Epithelial cell of esophagus (primary cell): ENCODE measurements at regions not wholly inside any gene's neighbourhood (a gene's known extent, or its start where the extent isn't known, plus 50 kb on each side); places are given as distances from the start of the nearest gene placed in this dataset.

Experiments
- DNase-seq: peaks from one replicate; pipeline ENCODE4 v3.0.0; 2010; ENCODE audit warnings: low read depth
- H3K4me3 ChIP-seq: 2 replicates; pipeline ENCODE4 v1.5.1; 2011; ENCODE audit warnings: mild to moderate bottlenecking, low read length, control low read depth
- CTCF ChIP-seq: IDR thresholded peaks from 2 replicates; pipeline ENCODE4 v1.5.1; 2011; ENCODE audit warnings: low read depth, mild to moderate bottlenecking, low read length, control low read depth, inconsistent platforms; ENCODE audit not compliant: insufficient read depth; ENCODE audit errors: missing control alignments

- peak; percentile 27 for TF ChIP-seq CTCF
- H3K4me3 ChIP-seq: no peak overlapping the region
- DNase-seq: no peak
Measured at GRCh38 chr2:236503100-236503499, 66.5 kb upstream of the ACKR3 start.

DNA sequence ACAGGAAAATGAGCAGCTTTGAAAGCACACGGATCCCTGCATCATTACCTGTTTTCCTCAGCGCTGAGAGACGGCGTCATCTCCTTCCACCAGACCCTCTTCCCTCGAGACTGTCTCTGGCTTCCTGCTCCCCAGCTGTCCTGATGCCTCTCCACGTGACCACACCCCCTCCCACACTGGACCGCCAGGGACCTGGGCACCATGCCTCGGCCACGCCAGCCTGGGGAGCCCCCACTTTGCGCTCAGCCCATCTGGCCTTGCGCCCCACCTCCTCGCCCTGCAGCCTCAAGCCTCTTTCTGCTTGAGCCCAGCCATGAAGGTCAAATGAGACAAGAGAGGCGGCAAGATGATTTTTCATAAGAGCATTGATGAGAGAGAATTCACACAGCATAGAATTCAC lies 66.0 kb upstream of the ACKR3 start:
- DNase-seq: no peak
- no peak overlapping the region for H3K4me3 ChIP-seq

GRCh38 chr2:236505041-236505440 lies 64.6 kb upstream of the ACKR3 start:
- no peak for TF ChIP-seq CTCF
- H3K4me3 ChIP-seq: no peak overlapping the region
- DNase-seq: no peak

More for the DNA sequence above, 66.0 kb upstream of the ACKR3 start:
- TF ChIP-seq CTCF: no peak

DNA sequence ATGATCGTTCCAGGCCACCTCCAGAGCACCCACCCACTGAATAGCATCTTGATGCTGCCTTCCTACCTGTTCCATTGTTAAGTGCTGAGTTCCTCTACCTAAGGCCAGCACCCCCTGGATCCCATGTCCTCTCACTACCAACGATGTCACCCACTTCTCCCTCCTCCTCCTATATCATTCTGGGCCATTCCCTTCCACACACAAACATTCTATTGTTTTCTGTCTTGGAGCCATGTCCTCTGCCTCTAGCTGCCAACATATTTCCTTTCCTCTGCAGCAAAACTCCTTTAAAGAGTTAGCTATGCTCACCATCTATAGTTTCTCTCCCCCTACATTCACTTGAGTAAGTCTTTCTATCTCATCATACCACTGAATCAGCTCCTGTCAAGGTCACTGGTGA lies 64.0 kb upstream of the ACKR3 start:
- no peak for TF ChIP-seq CTCF
- DNase-seq: no peak
- no peak overlapping the region for H3K4me3 ChIP-seq

DNA sequence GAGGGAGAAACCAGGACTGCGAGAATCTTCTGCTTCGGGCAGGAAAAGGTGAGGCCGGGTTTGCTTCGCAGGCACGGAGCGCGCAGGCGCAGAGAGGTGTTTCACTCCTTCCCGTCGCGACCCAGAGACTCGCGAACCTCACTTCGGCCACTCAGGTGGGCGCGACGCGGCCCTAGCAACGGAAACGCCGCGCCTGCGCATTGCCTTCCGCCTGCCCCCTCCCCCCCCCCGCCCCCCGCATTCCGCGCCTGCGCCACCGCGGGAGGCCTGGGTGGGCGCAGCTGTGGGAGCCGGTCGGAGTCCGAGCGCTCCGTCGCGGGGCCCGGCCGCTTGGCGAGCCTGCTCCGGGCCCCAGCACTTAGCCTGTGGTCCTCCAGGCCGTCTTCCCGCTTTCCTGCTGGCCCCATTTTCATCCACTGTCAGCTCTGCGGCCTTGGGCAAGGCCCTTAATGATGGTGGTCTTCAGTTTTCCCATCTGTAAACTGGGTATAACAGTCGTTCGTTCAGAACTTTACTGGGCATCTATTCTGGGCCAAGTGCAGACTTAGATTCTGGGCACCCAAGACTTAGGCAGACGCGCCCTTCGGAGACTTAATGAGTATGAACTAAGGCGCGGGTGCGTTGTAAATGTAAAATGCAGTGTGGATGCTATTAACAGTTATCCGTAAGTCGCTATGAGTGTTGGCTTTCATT lies 62.1 kb upstream of the ACKR3 start:
- peak overlapping the region; percentile 70 for H3K4me3 ChIP-seq
- peak; percentile 81 for DNase-seq
- no peak for TF ChIP-seq CTCF

GRCh38 chr2:236508466-236508865 lies 61.2 kb upstream of the ACKR3 start:
- DNase-seq: no peak
- H3K4me3 ChIP-seq: no peak overlapping the region
- no peak for TF ChIP-seq CTCF

DNA sequence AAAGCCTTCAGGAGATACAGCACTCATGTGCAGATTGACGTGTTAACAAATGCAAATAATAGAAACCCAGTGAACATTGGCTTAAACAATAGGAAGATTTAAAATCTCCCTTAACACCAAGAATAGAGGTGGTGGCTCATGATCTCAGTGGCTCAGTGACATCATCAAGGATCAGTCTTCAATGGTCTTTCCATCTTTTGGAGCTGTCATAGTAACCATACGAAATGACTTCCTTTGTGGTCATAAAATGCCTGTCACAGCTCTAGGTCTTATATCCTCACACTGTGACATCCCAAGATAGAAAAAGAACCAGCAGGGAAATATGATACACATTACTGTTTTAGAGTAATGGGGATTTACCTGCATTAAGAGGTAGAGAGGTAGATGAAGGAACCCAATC lies 59.6 kb upstream of the ACKR3 start:
- H3K4me3 ChIP-seq: no peak overlapping the region
- no peak for TF ChIP-seq CTCF
- DNase-seq: no peak
